Neural cell (in vitro differentiated cells): ENCODE measurements at regions not wholly inside any gene's neighbourhood (a gene's known extent, or its start where the extent isn't known, plus 50 kb on each side); places are given as distances from the start of the nearest gene placed in this dataset.

Source experiments
- H2AFZ ChIP-seq: fragments of 200-600, 300-800 bp; sonication (generic), shearing (Covaris generic); 2 replicates; pipeline ENCODE4 v1.6.0; 2014; ENCODE audit warnings: low read depth, mild to moderate bottlenecking, antibody characterized with exemption, low read length, moderate library complexity
- H3F3A ChIP-seq: fragments of 200-600 bp; shearing (Covaris generic); 2 replicates; pipeline ENCODE4 v1.6.1; 2016; ENCODE audit warnings: mild to moderate bottlenecking, moderate library complexity, mixed read lengths, antibody characterized with exemption, low read length; ENCODE audit not compliant: insufficient read depth, poor library complexity, severe bottlenecking
- H3K27ac ChIP-seq: fragments of 200-600, 300-800 bp; sonication (generic), shearing (Covaris generic); 2 replicates; pipeline ENCODE4 v1.5.1; 2014; ENCODE audit warnings: mild to moderate bottlenecking, low read length, moderate library complexity
- H3K27me3 ChIP-seq: fragments of 300-800, 200-600 bp; sonication (generic), shearing (Covaris generic); 2 replicates; pipeline ENCODE4 v1.6.0; 2014; ENCODE audit warnings: mild to moderate bottlenecking, low read depth, low read length, moderate library complexity; ENCODE audit not compliant: insufficient read depth
- H3K36me3 ChIP-seq: fragments of 300-800, 200-600 bp; sonication (generic), shearing (Covaris generic); 2 replicates; pipeline ENCODE4 v1.5.1; 2014; ENCODE audit warnings: mild to moderate bottlenecking, antibody characterized with exemption, low read length, moderate library complexity; ENCODE audit not compliant: insufficient read depth
- H3K4me2 ChIP-seq: fragments of 300-800, 200-600 bp; sonication (generic), shearing (Covaris generic); 2 replicates; pipeline ENCODE4 v1.6.0; 2014; ENCODE audit warnings: mild to moderate bottlenecking, low read length
- H3K4me3 ChIP-seq: fragments of 300-800, 200-600 bp; sonication (generic), shearing (Covaris generic); 2 replicates; pipeline ENCODE4 v1.5.1; 2014; ENCODE audit warnings: mild to moderate bottlenecking, low read length, moderate library complexity
- H3K79me2 ChIP-seq: fragments of 200-600 bp; shearing (Covaris generic); replicated peaks from 2 replicates; pipeline ENCODE4 v1.6.0; 2014; ENCODE audit warnings: mild to moderate bottlenecking, low read length, moderate library complexity; ENCODE audit not compliant: insufficient read depth
- H3K9ac ChIP-seq: fragments of 300-800, 200-600 bp; sonication (generic), shearing (Covaris generic); 2 replicates; pipeline ENCODE4 v1.6.1; 2016; ENCODE audit warnings: mild to moderate bottlenecking, low read length, mixed read lengths
- H3K9me2 ChIP-seq: fragments of 200-600 bp; shearing (Covaris generic); 2 replicates; pipeline ENCODE4 v1.6.1; 2016; ENCODE audit warnings: mild to moderate bottlenecking, low read length, mixed read lengths; ENCODE audit not compliant: insufficient read depth
- H3K9me3 ChIP-seq: fragments of 200-600, 300-800 bp; sonication (generic), shearing (Covaris generic); 2 replicates; pipeline ENCODE4 v1.6.1; 2016; ENCODE audit warnings: mild to moderate bottlenecking, mixed run types, low read length, moderate library complexity, mixed read lengths
- H4K20me1 ChIP-seq: fragments of 200-600 bp; shearing (Covaris generic); 2 replicates; pipeline ENCODE4 v1.6.1; 2016; ENCODE audit warnings: mild to moderate bottlenecking, mixed run types; ENCODE audit not compliant: insufficient read depth
- EP300 ChIP-seq: fragments of 450-650 bp; conservative IDR thresholded peaks from 2 replicates; pipeline ENCODE4 v1.6.1; 2014; ENCODE audit warnings: antibody characterized with exemption, mild to moderate bottlenecking, moderate library complexity; ENCODE audit not compliant: poor library complexity, severe bottlenecking
- EZH2 ChIP-seq: fragments of 200-600, 300-800 bp; shearing (Covaris generic), sonication (generic); IDR thresholded peaks from 2 replicates; pipeline ENCODE4 v1.6.1; 2014; ENCODE audit warnings: antibody characterized with exemption, low read length, borderline replicate concordance, mild to moderate bottlenecking; ENCODE audit not compliant: insufficient read depth, poor library complexity, severe bottlenecking
- MXI1 ChIP-seq: fragments of 450-650 bp; conservative IDR thresholded peaks from 2 replicates; pipeline ENCODE4 v1.6.1; 2014; ENCODE audit warnings: antibody characterized with exemption, mild to moderate bottlenecking; ENCODE audit not compliant: poor library complexity, severe bottlenecking
- POLR2AphosphoS5 ChIP-seq: IDR thresholded peaks from 2 replicates; pipeline ENCODE4 v1.6.1; 2012
- RAD21 ChIP-seq: fragments of 450-650 bp; conservative IDR thresholded peaks from 2 replicates; pipeline ENCODE4 v1.6.1; 2014; ENCODE audit warnings: antibody characterized with exemption, mild to moderate bottlenecking, moderate library complexity
- SMC3 ChIP-seq: fragments of 450-650 bp; conservative IDR thresholded peaks from 2 replicates; pipeline ENCODE4 v1.6.1; 2014; ENCODE audit warnings: antibody characterized with exemption, mild to moderate bottlenecking, moderate library complexity; ENCODE audit not compliant: poor library complexity
- TAF1 ChIP-seq: IDR thresholded peaks from 2 replicates; pipeline ENCODE4 v1.6.1; 2012; ENCODE audit warnings: low read depth
- TF ChIP-seq, protein P1 (sequence below): IDR thresholded peaks from 2 replicates; pipeline ENCODE4 v1.6.1; 2012; ENCODE audit warnings: borderline replicate concordance
- TF ChIP-seq, protein P2 (sequence below): fragments of 450-650 bp; IDR thresholded peaks from 2 replicates; pipeline ENCODE4 v1.5.1; 2014; ENCODE audit warnings: antibody characterized with exemption, mild to moderate bottlenecking, moderate library complexity; ENCODE audit not compliant: poor library complexity, severe bottlenecking

DNA sequence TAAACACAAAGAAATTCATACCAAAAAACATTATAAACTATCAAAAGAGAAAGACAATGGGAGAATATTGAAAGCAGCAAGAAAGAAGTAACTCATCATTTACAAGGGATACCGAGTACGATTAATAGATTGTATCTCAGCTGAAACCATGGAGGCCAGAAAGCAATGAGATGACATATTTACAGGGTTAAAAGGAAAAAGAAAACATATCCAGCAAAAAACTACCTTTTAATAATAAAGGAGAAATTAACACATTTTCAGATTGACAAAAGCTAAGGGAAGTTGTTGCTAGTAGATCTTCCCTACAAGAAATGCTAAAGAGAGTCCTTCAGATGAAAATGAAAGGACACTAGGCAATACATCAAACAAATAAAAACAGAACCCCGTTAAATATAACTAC, 364.8 kb upstream of the TNC start:
- no peaks in the 10 kb centered on the region for H3K9me3 ChIP-seq
- no peaks in the 10 kb centered on the region for H3K36me3 ChIP-seq
- H4K20me1 ChIP-seq, result no peaks in the 10 kb centered on the region
- H3F3A ChIP-seq, result no peaks in the 10 kb centered on the region
- H3K9ac ChIP-seq, result no peak overlapping the region
- no peaks in the 10 kb centered on the region for H3K27me3 ChIP-seq
- no peak overlapping the region for H3K4me3 ChIP-seq
- no peak overlapping the region for H3K4me2 ChIP-seq
- TF ChIP-seq SMC3 (no peak), TAF1 (no peak), MXI1 (no peak), RAD21 (no peak), EZH2 (no peak), EP300 (no peak), POLR2AphosphoS5 (no peak)
- TF ChIP-seq, protein P1, sequence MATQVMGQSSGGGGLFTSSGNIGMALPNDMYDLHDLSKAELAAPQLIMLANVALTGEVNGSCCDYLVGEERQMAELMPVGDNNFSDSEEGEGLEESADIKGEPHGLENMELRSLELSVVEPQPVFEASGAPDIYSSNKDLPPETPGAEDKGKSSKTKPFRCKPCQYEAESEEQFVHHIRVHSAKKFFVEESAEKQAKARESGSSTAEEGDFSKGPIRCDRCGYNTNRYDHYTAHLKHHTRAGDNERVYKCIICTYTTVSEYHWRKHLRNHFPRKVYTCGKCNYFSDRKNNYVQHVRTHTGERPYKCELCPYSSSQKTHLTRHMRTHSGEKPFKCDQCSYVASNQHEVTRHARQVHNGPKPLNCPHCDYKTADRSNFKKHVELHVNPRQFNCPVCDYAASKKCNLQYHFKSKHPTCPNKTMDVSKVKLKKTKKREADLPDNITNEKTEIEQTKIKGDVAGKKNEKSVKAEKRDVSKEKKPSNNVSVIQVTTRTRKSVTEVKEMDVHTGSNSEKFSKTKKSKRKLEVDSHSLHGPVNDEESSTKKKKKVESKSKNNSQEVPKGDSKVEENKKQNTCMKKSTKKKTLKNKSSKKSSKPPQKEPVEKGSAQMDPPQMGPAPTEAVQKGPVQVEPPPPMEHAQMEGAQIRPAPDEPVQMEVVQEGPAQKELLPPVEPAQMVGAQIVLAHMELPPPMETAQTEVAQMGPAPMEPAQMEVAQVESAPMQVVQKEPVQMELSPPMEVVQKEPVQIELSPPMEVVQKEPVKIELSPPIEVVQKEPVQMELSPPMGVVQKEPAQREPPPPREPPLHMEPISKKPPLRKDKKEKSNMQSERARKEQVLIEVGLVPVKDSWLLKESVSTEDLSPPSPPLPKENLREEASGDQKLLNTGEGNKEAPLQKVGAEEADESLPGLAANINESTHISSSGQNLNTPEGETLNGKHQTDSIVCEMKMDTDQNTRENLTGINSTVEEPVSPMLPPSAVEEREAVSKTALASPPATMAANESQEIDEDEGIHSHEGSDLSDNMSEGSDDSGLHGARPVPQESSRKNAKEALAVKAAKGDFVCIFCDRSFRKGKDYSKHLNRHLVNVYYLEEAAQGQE, result no peak
- TF ChIP-seq, protein P2, sequence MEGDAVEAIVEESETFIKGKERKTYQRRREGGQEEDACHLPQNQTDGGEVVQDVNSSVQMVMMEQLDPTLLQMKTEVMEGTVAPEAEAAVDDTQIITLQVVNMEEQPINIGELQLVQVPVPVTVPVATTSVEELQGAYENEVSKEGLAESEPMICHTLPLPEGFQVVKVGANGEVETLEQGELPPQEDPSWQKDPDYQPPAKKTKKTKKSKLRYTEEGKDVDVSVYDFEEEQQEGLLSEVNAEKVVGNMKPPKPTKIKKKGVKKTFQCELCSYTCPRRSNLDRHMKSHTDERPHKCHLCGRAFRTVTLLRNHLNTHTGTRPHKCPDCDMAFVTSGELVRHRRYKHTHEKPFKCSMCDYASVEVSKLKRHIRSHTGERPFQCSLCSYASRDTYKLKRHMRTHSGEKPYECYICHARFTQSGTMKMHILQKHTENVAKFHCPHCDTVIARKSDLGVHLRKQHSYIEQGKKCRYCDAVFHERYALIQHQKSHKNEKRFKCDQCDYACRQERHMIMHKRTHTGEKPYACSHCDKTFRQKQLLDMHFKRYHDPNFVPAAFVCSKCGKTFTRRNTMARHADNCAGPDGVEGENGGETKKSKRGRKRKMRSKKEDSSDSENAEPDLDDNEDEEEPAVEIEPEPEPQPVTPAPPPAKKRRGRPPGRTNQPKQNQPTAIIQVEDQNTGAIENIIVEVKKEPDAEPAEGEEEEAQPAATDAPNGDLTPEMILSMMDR, result no peak
- H3K9me2 ChIP-seq, result no peaks in the 10 kb centered on the region
- H3K79me2 ChIP-seq, result no peaks in the 10 kb centered on the region
- peak overlapping the region; percentile 53 for H3K27ac ChIP-seq
- H2AFZ ChIP-seq, result no peak overlapping the region

DNA sequence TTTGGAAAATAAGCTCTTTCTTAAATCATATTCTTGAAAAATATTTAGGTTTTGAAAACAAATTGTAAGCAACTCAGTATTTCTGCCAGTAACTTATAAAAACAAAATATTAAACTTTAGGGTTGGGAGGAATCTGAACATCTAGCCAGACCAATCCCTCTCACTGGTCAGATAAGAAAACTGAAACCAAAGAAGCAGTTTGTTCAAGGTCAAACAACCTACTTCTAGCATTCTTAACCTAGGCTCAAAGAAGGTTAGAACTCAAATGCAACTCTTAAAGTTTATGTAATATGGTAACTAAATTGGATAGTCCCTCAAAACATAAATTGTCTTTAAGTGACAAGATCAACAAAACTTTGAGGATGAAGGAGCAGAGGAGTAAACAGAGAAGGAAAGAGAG, 374.9 kb upstream of the TNC start:
- Histone ChIP-seq H3K27me3 (no peaks in the 10 kb centered on the region), H3F3A (no peaks in the 10 kb centered on the region), H3K79me2 (no peaks in the 10 kb centered on the region), H3K36me3 (no peaks in the 10 kb centered on the region), H3K9me2 (no peaks in the 10 kb centered on the region), H3K9me3 (no peaks in the 10 kb centered on the region), H3K9ac (no peak overlapping the region), H3K4me2 (no peak overlapping the region), H2AFZ (no peak overlapping the region), H4K20me1 (no peaks in the 10 kb centered on the region), H3K4me3 (no peak overlapping the region), H3K27ac (no peak overlapping the region)
- TF ChIP-seq RAD21, result no peak
- TF ChIP-seq, protein P2, result no peak
- no peak for TF ChIP-seq POLR2AphosphoS5
- TF ChIP-seq EP300, result no peak
- TF ChIP-seq MXI1, result no peak
- TF ChIP-seq SMC3, result no peak
- TF ChIP-seq EZH2, result no peak
- TF ChIP-seq TAF1, result no peak
